Kidney tubule cell (primary cell): ENCODE measurements at regions not wholly inside any gene's neighbourhood (a gene's known extent, or its start where the extent isn't known, plus 50 kb on each side); places are given as distances from the start of the nearest gene placed in this dataset.
A peak's percentile ranks its signal among the peaks of the same experiment; 100 is the strongest.
"Not testable (repeated sequence)": the region's sequence is repeated elsewhere in the genome, so short reads cannot be mapped to it uniquely, and the experiment has no call there.

Source experiments
- DNase-seq: peaks from one replicate; pipeline ENCODE4 v3.0.0-alpha.2; 2018; ENCODE audit warnings: low spot score

DNA sequence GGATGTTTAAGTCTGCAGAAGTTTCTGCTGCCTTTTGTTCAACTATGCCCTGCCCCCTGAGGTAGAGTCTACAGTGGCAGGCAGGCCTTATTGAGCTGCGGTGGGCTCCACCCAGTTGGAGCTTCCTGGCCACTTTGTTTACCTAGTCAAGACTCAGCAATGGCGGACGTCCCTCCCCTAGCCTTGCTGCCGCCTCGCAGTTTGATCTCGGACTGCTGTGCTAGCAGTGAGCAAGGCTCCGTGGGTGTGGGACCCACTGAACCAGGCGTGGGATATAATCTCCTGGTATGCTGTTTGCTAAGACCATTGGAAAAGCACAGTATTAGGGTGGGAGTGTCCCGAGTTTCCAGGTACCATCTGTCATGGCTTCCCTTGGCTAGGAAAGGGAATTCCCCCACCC is 79.4 kb upstream of the RPS6KA6 start:
- DNase-seq: not testable (repeated sequence)

DNA sequence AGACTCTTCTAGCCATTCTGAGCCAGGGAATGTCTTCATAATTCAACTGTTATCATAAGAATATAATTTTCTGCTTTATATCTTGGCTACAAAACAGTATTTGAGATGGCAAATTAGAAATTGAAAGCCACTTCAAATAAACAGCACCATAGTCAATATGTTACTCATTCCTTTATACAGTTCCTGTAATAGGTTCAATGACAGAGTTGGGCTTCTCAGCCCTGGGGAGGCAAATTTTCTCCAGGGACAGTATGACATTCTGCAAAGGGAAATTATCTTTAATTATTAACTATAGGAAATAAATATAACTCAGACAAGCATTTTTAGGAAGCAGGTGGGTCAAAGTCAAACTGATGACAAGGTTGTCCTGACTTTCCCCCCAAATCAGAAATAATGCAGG is 71.9 kb upstream of the RPS6KA6 start:
- DNase-seq: no peak

DNA sequence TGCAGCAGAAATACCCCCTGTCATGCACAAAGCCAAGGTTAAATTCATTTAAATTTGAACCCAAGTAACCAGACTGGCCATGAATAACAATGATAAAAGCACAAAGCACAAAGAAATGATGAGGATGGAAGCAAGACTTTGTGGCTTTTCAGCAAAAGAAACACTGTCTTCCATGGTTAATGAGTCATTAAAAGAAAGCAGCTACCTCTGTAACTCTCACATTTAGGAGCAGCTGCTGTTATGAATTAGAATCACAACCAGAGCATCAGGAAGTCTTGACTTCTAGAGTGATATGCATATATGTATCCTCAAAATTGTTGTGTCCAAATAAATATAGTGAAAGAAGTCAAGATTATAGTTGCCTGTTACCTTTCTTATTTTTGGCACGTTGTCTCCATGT is 70.7 kb upstream of the RPS6KA6 start:
- no peak for DNase-seq

DNA sequence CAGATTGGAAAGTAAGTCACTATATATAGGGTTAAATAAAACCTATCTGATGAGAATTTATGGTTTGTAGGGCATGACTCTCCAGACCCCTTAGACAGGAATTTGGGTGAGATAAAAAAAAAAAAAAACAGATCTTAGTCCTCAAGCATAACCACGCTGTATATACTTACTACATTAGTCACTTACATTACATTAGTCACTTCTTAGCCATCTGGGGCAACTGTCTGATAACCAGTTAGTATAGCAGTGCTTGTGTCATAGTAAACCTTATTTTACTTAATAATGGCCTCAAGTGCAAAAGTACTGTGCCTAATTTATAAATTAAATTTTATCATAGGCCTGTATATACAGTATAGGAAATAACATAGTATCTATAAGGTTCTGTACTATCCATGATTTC is 60.2 kb upstream of the RPS6KA6 start:
- peak; percentile 60 for DNase-seq

DNA sequence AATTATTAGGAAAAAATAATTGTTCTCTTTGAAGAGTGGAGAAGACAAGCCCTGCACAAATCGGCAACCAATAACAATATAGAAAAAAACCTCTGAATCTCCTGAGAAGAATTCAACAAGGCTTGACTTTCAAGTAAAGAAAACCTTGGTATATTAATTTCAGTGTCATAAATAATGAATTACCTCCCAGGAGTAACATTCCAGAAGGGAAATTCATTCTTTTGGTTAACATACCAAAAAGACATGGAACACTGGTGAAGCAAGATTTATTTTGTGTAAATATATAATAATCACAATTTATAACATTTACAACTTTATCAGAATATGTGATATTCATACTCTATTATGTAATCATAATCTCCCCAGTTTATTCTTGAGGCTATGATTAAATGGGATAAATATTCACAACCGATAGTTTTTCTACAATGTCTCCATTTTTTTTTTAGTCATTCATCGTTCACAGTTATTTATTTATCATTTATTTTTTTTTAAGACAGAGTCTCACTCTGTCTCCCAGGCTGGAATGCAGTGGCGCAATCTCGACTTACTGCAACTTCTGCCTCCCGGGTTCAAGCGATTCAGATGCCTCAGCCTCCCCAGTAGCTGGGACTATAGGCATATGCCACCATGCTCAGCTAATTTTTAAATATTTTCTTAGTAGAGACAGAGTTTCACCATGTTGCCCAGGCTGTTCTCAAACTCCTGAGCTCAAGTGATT is 53.0 kb upstream of the RPS6KA6 start:
- DNase-seq: no peak
